SU-DHL-6 (cell line): ENCODE measurements at regions not wholly inside any gene's neighbourhood (a gene's known extent, or its start where the extent isn't known, plus 50 kb on each side); places are given as distances from the start of the nearest gene placed in this dataset.

Experiments used
- H2AFZ ChIP-seq: fragments of 200-600 bp; sonication (generic); 2 replicates; pipeline ENCODE4 v1.6.1; 2014; ENCODE audit warnings: low read depth, mild to moderate bottlenecking, moderate library complexity, mixed read lengths, antibody characterized with exemption, low read length; ENCODE audit not compliant: severe bottlenecking
- H3F3A ChIP-seq: fragments of 200-600 bp; shearing (Covaris generic); 2 replicates; pipeline ENCODE4 v1.6.0; 2016; ENCODE audit warnings: antibody characterized with exemption, mild to moderate bottlenecking; ENCODE audit not compliant: insufficient read depth
- H3K27ac ChIP-seq: fragments of 200-600 bp; sonication (generic); 2 replicates; pipeline ENCODE4 v1.5.1; 2016; ENCODE audit warnings: low read depth, mild to moderate bottlenecking, low read length, moderate library complexity, mixed read lengths
- H3K27me3 ChIP-seq: fragments of 200-600 bp; sonication (generic), shearing (Covaris generic); 2 replicates; pipeline ENCODE4 v1.6.0; 2014; ENCODE audit warnings: mild to moderate bottlenecking, low read length
- H3K36me3 ChIP-seq: fragments of 200-600 bp; sonication (generic); 2 replicates; pipeline ENCODE4 v1.6.1; 2014; ENCODE audit warnings: mild to moderate bottlenecking, low read length, mixed read lengths
- H3K4me2 ChIP-seq: fragments of 300-600, 200-600 bp; shearing (Covaris generic), sonication (generic); 2 replicates; pipeline ENCODE4 v1.6.0; 2014; ENCODE audit warnings: low read length, low read depth, mild to moderate bottlenecking; ENCODE audit not compliant: poor library complexity, severe bottlenecking
- H3K4me3 ChIP-seq: fragments of 200-600 bp; sonication (generic); 2 replicates; pipeline ENCODE4 v1.5.1; 2014; ENCODE audit warnings: antibody characterized with exemption, low read length, mild to moderate bottlenecking, mixed read lengths; ENCODE audit not compliant: insufficient read depth, poor library complexity, severe bottlenecking
- H3K79me2 ChIP-seq: fragments of 200-600 bp; sonication (generic); 2 replicates; pipeline ENCODE4 v1.6.1; 2014; ENCODE audit warnings: mild to moderate bottlenecking, low read length, moderate library complexity; ENCODE audit not compliant: insufficient read depth
- H3K9ac ChIP-seq: fragments of 200-600 bp; sonication (generic); 2 replicates; pipeline ENCODE4 v1.7.0; 2014; ENCODE audit warnings: mild to moderate bottlenecking, low read length
- H3K9me2 ChIP-seq: fragments of 200-600 bp; sonication (generic); replicated peaks from 2 replicates; pipeline ENCODE4 v1.6.1; 2014; ENCODE audit warnings: low read length; ENCODE audit not compliant: insufficient read depth
- H3K9me3 ChIP-seq: fragments of 200-600 bp; sonication (generic); 2 replicates; pipeline ENCODE4 v1.6.1; 2014; ENCODE audit warnings: low read length, mixed read lengths; ENCODE audit not compliant: insufficient read depth
- H4K20me1 ChIP-seq: fragments of 200-600 bp; sonication (generic); 2 replicates; pipeline ENCODE4 v1.6.1; 2014; ENCODE audit warnings: low read depth, mild to moderate bottlenecking, antibody characterized with exemption, low read length, moderate library complexity, mixed read lengths
- EZH2phosphoT487 ChIP-seq: fragments of 200-600 bp; sonication (generic), shearing (Covaris generic); conservative IDR thresholded peaks from 2 replicates; pipeline ENCODE4 v1.6.1; 2018; ENCODE audit warnings: mild to moderate bottlenecking, antibody characterized with exemption, low read length, moderate library complexity, mixed read lengths
- TF ChIP-seq, protein P1 (sequence below): fragments of 200-600 bp; sonication (generic); IDR thresholded peaks from one replicate; pipeline ENCODE4 v1.5.1; 2017; ENCODE audit warnings: antibody characterized with exemption, mild to moderate bottlenecking, low read length, moderate library complexity; ENCODE audit not compliant: insufficient read depth, poor library complexity, severe bottlenecking

DNA sequence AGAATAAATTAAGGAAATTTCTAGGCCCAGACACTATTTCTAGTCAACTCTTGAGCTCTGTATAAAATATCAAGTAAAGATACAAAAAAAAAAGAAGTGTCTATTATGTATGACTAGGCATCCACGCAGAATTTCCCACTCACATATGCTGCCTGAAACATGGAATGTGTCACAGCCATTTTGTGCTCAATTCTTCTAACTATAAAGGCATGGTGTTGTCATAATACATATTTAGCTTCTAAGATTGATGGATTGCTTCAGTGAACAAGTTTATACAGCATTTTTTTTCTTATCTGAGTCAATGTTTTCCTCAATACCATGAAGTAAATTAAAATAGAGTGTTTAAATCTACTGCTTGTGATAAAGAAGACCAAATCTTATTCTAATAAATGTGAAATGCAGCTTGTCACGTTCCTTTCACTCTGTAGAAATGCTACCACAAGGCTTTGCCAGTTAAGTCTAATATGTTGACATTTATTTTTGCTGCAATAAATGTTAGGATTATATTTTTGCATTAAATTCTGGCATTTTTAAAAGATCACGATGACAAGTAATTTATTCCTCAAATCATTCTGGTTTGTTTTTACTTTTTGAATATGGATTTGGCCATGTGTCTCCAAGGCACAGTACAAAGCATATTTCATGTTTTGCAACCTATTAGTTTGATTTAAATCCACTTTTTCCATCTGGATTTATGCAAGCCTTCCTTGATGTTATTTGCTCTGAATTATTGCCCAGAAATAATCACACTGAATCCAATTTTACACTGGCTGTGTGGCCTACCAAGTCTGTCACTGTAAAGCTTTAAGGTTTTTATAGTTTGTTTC lies 1829.0 kb upstream of the PCDH7 start:
- H3K36me3 ChIP-seq = 0 out of 2 replicates have a peak, but pooled peaks cover 3% of the 10 kb centered on the region
- no peak overlapping the region for H3K9ac ChIP-seq
- no peak overlapping the region for H3K4me2 ChIP-seq
- H3K4me3 ChIP-seq = no peak overlapping the region
- H3F3A ChIP-seq = no peaks in the 10 kb centered on the region
- H4K20me1 ChIP-seq = no peaks in the 10 kb centered on the region
- H3K9me3 ChIP-seq = peaks cover 8% of the 10 kb centered on the region; the same call in 1 of the 2 replicates
- no peak overlapping the region for H2AFZ ChIP-seq
- no peaks in the 10 kb centered on the region for H3K79me2 ChIP-seq
- no peaks in the 10 kb centered on the region for H3K9me2 ChIP-seq
- H3K27me3 ChIP-seq = no peaks in the 10 kb centered on the region
- TF ChIP-seq, protein P1, sequence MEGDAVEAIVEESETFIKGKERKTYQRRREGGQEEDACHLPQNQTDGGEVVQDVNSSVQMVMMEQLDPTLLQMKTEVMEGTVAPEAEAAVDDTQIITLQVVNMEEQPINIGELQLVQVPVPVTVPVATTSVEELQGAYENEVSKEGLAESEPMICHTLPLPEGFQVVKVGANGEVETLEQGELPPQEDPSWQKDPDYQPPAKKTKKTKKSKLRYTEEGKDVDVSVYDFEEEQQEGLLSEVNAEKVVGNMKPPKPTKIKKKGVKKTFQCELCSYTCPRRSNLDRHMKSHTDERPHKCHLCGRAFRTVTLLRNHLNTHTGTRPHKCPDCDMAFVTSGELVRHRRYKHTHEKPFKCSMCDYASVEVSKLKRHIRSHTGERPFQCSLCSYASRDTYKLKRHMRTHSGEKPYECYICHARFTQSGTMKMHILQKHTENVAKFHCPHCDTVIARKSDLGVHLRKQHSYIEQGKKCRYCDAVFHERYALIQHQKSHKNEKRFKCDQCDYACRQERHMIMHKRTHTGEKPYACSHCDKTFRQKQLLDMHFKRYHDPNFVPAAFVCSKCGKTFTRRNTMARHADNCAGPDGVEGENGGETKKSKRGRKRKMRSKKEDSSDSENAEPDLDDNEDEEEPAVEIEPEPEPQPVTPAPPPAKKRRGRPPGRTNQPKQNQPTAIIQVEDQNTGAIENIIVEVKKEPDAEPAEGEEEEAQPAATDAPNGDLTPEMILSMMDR = no peak
- TF ChIP-seq EZH2phosphoT487 = no peak
- H3K27ac ChIP-seq = no peak overlapping the region

DNA sequence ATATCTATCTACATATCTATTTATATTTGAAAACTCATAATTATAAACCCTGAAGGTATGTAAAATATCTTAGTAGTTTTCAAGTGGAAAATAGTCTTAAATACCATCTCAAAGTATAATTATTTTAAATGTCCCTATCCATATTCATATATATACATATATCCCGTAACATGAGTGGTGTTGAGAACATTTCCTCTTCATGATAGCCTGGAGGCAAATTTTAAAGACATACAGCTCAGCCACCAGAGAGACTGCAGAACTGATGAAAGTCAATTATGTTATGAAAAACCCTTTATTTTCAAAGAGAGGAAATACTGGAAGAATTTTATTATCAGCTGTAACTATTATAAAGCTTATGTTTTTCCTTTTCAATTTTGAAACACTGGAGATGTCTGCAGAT lies 1806.7 kb upstream of the PCDH7 start:
- H3K79me2 ChIP-seq = no peaks in the 10 kb centered on the region
- H3K9ac ChIP-seq = no peak overlapping the region
- no peaks in the 10 kb centered on the region for H4K20me1 ChIP-seq
- no peaks in the 10 kb centered on the region for H3F3A ChIP-seq
- H3K36me3 ChIP-seq = no peaks in the 10 kb centered on the region
- H3K9me3 ChIP-seq = no peaks in the 10 kb centered on the region
- H3K27me3 ChIP-seq = no peaks in the 10 kb centered on the region
- TF ChIP-seq, protein P1 = no peak
- TF ChIP-seq EZH2phosphoT487 = no peak
- H3K9me2 ChIP-seq = no peaks in the 10 kb centered on the region
- H3K4me2 ChIP-seq = no peak overlapping the region
- H2AFZ ChIP-seq = no peak overlapping the region
- H3K4me3 ChIP-seq = no peak overlapping the region
- no peak overlapping the region for H3K27ac ChIP-seq

DNA sequence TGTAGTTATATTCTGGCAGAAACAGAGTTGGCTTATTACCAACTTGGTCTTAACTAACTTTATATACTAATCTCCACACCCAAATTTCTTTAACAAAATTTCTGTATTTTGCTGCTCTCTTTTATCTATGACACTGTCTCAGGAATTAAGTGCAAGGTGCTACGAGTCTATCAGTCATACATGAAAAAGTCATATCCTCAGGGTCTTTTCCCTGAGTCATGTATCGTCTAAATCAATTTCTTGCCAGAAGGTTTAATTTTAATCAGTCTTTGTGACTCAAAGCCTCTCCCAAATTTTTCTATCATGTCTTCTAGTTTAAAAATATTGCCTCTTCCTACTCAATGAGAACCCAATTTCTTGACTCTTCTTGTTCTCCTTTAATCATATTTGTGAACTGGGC lies 1803.6 kb upstream of the PCDH7 start:
- no peaks in the 10 kb centered on the region for H3K36me3 ChIP-seq
- no peaks in the 10 kb centered on the region for H3K9me3 ChIP-seq
- no peak overlapping the region for H3K27ac ChIP-seq
- no peak overlapping the region for H3K4me3 ChIP-seq
- H3K4me2 ChIP-seq = no peak overlapping the region
- no peaks in the 10 kb centered on the region for H3F3A ChIP-seq
- H3K79me2 ChIP-seq = no peaks in the 10 kb centered on the region
- no peak for TF ChIP-seq EZH2phosphoT487
- TF ChIP-seq, protein P1 = no peak
- no peaks in the 10 kb centered on the region for H3K27me3 ChIP-seq
- H4K20me1 ChIP-seq = no peaks in the 10 kb centered on the region
- peak overlapping the region; percentile 32 for H2AFZ ChIP-seq
- no peaks in the 10 kb centered on the region for H3K9me2 ChIP-seq
- no peak overlapping the region for H3K9ac ChIP-seq
